Activated B cell treated with CpG ODN at 0.5 μM for 24 hours (primary cell): ENCODE measurements at regions not wholly inside any gene's neighbourhood (a gene's known extent, or its start where the extent isn't known, plus 50 kb on each side); places are given as distances from the start of the nearest gene placed in this dataset.

Experiments
- ATAC-seq: fragments of 200-7000 bp; cut with Tn5 transposase; one replicate; pipeline ENCODE4 v1.10.0; 2021; ENCODE audit warnings: low read depth, mild to moderate bottlenecking, moderate library complexity
- CTCF ChIA-PET: fragments of 350-600 bp; sonication (Branson Sonifier 250); formaldehyde crosslinking; loops from one replicate; lab custom pipeline; 2021; ENCODE audit warnings: antibody characterized with exemption; lab: Charles Lee
- POLR2A ChIA-PET: fragments of 350-600 bp; sonication (Branson Sonifier 250); formaldehyde crosslinking; loops from one replicate; lab custom pipeline; 2021; ENCODE audit warnings: antibody characterized with exemption; lab: Charles Lee
- DNase-seq: peaks from one replicate; pipeline ENCODE4 v3.0.0; 2022
- H3K27ac Mint-ChIP-seq: one replicate; pipeline ENCODE4 v1.8.0; 2020; ENCODE audit warnings: mixed read lengths
- H3K27me3 Mint-ChIP-seq: one replicate; pipeline ENCODE4 v1.8.0; 2021; ENCODE audit warnings: mixed read lengths
- H3K36me3 Mint-ChIP-seq: one replicate; pipeline ENCODE4 v1.8.0; 2021; ENCODE audit warnings: low read depth, mixed read lengths
- H3K4me1 Mint-ChIP-seq: one replicate; pipeline ENCODE4 v1.8.0; 2021; ENCODE audit warnings: mixed read lengths
- H3K4me3 Mint-ChIP-seq: one replicate; pipeline ENCODE4 v1.8.0; 2020; ENCODE audit warnings: mild to moderate bottlenecking, mixed read lengths
- H3K9me3 Mint-ChIP-seq: one replicate; pipeline ENCODE4 v1.8.0; 2020; ENCODE audit warnings: mixed read lengths
- intact Hi-C: fragments of 100-400 bp; cut with micrococcal nuclease; formaldehyde crosslinking; loops from one replicate; pipeline ENCODE4 v1.15.1; 2024
- TF ChIP-seq, protein P1 (sequence below): fragments of 200-600 bp; IDR thresholded peaks from one replicate; pipeline ENCODE4 v1.8.0; 2022; ENCODE audit warnings: antibody characterized with exemption, mild to moderate bottlenecking

DNA sequence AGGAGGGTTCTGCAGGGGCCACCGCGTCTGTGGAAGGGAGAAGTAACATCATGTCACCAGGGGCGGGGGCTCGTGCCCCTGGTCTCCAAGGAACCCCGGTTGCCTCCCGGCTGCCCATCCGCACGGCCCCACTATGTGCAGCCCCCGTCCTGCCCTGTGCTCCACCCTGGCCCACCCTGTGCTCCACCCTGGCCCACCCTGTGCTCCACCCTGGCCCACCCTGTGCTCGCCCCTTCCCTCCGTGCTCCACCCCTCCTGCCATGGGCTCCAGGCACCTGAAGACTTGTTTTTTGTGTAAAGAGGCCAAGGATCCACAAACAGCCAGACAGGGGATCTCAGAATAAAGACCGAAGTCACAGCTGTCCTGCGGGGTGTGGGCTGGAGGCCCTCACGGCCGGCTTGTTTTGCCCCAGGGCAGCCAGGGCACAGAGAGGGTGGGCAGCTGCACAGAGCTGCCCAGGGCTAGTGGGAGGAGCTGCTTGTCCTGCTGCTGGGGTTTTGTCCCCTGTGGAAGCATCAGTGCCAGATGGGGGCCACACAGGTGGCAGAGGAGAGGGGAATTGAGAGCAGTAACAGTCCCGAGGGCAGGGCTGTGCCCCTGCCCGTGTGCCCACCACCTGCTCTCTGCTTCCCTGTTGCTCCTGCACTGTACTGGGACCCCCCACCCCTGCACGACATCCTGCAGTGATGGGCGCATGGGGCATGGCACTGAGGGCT lies 147.0 kb upstream of the CIBAR2 start:
- peak overlapping the region; percentile 19 for H3K4me3 Mint-ChIP-seq
- POLR2A ChIA-PET: no interaction called here

DNA sequence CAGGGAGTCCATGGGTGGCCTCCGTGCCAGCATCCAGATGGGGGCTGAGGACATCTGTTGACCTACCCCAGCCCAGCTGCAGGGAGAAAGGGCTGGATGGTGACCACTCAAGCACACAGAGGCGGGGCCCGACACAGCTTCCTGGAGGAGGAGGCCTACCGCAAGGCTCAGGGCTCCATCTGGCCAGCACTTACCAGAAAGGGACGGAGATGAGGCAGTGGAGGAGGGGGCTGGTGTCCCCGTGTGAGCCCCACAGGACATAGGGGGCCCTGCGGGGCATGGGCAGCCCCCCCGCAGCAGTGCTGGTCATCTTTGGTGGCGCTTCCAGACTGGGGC lies 147.5 kb upstream of the CIBAR2 start:
- H3K27me3 Mint-ChIP-seq: peaks cover 42% of the 10 kb centered on the region
- H3K27ac Mint-ChIP-seq: no peak overlapping the region
- intact Hi-C loops: no loop called here
- DNase-seq (no peak), ATAC-seq (no peak)
- no peaks in the 10 kb centered on the region for H3K9me3 Mint-ChIP-seq
- TF ChIP-seq, protein P1, sequence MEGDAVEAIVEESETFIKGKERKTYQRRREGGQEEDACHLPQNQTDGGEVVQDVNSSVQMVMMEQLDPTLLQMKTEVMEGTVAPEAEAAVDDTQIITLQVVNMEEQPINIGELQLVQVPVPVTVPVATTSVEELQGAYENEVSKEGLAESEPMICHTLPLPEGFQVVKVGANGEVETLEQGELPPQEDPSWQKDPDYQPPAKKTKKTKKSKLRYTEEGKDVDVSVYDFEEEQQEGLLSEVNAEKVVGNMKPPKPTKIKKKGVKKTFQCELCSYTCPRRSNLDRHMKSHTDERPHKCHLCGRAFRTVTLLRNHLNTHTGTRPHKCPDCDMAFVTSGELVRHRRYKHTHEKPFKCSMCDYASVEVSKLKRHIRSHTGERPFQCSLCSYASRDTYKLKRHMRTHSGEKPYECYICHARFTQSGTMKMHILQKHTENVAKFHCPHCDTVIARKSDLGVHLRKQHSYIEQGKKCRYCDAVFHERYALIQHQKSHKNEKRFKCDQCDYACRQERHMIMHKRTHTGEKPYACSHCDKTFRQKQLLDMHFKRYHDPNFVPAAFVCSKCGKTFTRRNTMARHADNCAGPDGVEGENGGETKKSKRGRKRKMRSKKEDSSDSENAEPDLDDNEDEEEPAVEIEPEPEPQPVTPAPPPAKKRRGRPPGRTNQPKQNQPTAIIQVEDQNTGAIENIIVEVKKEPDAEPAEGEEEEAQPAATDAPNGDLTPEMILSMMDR: no peak
- H3K36me3 Mint-ChIP-seq: no peaks in the 10 kb centered on the region
- ChIA-PET CTCF (interaction anchor here (2.5 kb wide), 1 partner anchor 11 kb away, joined by 5 read pairs; no protein-coding TSS in a partner anchor), POLR2A (no interaction called here)
- peaks cover 34% of the 10 kb centered on the region for H3K4me1 Mint-ChIP-seq
- no peak overlapping the region for H3K4me3 Mint-ChIP-seq

More for the DNA sequence above, 147.0 kb upstream of the CIBAR2 start:
- H3K36me3 Mint-ChIP-seq: no peaks in the 10 kb centered on the region
- H3K9me3 Mint-ChIP-seq: no peaks in the 10 kb centered on the region
- intact Hi-C loops: no loop called here
- H3K27me3 Mint-ChIP-seq: peaks cover 42% of the 10 kb centered on the region
- peaks cover 34% of the 10 kb centered on the region for H3K4me1 Mint-ChIP-seq
- TF ChIP-seq, protein P1: no peak
- DNase-seq: no peak
- H3K27ac Mint-ChIP-seq: no peak overlapping the region
- ATAC-seq: no peak
- CTCF ChIA-PET: interaction anchor here (2.5 kb wide), 1 partner anchor 10 kb away, joined by 5 read pairs; no protein-coding TSS in a partner anchor

DNA sequence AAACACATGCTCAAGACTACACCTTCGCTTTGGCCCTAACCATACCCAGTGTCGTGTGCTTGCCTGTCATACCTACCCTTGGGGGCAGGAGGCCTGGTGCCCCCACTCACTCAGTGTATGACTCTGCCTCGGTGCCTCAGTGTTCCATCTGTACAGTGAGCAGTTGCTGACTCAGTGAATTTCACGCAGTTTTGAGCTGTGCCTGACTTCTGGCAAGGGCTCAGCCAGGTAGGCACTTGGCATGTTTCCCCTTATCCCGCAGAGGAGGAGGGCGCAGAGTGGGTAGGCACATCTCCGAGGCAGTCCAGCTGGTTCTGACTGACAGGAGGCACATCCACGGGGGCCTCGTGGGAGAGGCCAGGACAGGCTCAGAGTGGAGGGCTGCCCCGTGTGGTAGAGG lies 148.9 kb upstream of the CIBAR2 start:
- Mint-ChIP-seq H3K4me3 (peak overlapping the region; percentile 35), H3K27ac (no peak overlapping the region), H3K9me3 (no peaks in the 10 kb centered on the region), H3K36me3 (no peaks in the 10 kb centered on the region), H3K4me1 (peaks cover 34% of the 10 kb centered on the region), H3K27me3 (peaks cover 39% of the 10 kb centered on the region)
- no peak for DNase-seq
- CTCF ChIA-PET: no interaction called here
- POLR2A ChIA-PET: no interaction called here
- intact Hi-C loops: no loop called here
- no peak for ATAC-seq
- TF ChIP-seq, protein P1: no peak

DNA sequence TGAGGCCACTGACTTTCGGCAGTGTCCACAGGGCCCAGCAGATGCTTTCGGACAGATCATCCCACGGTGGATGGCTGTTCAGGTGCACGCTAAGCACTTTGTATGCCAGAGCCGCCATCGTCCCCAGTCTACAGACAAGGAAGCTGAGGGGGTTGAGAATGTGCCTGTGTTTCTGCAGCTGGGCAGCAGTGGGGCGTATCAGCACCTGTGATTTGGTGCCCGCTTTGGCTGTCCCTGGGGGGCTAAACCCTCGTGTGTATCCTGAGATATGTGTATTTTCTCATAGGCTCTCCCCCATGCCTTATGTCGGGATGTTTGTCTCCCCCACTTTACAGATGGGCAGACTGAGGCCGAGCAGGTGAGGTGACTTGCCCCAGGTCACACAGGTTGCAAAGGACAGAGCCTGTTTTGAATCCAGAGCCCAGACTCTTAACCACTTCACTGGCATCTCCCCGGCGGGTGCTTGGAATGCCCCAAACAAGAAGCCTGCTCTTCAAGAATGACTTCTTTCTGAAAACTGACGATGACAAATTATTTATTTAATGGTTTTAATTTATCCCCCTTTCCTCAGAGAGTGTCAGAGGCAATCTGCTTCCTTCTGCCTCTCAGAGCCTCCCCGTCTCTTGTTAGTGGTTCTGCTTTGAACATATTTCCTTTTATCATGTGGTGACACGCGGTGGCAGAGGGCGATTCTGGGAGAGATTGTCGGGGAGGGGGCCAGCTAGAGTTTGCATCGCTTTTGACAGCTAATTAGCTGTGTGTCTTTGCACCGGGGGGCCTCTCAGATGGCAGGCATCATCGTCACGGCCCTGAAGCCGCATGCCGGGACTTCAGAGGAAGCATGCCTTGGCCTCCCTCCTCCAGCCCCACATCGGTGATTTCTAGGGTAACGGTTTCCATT lies 149.6 kb upstream of the CIBAR2 start:
- TF ChIP-seq, protein P1: no peak
- Mint-ChIP-seq H3K27me3 (peaks cover 36% of the 10 kb centered on the region), H3K36me3 (no peaks in the 10 kb centered on the region), H3K27ac (no peak overlapping the region), H3K4me3 (peak overlapping the region; percentile 35), H3K4me1 (peaks cover 34% of the 10 kb centered on the region), H3K9me3 (no peaks in the 10 kb centered on the region)
- ChIA-PET CTCF (no interaction called here), POLR2A (no interaction called here)
- no peak for DNase-seq
- intact Hi-C loops: no loop called here
- ATAC-seq: peak; percentile 66
